DMS153 (cell line): ENCODE measurements at regions not wholly inside any gene's neighbourhood (a gene's known extent, or its start where the extent isn't known, plus 50 kb on each side); places are given as distances from the start of the nearest gene placed in this dataset.
A peak's percentile ranks its signal among the peaks of the same experiment; 100 is the strongest.
"Not testable (repeated sequence)": the region's sequence is repeated elsewhere in the genome, so short reads cannot be mapped to it uniquely, and the experiment has no call there.

Experiments
- DNase-seq: peaks from one replicate; lab custom pipeline; 2025; lab: John Stamatoyannopoulos, UW

DNA sequence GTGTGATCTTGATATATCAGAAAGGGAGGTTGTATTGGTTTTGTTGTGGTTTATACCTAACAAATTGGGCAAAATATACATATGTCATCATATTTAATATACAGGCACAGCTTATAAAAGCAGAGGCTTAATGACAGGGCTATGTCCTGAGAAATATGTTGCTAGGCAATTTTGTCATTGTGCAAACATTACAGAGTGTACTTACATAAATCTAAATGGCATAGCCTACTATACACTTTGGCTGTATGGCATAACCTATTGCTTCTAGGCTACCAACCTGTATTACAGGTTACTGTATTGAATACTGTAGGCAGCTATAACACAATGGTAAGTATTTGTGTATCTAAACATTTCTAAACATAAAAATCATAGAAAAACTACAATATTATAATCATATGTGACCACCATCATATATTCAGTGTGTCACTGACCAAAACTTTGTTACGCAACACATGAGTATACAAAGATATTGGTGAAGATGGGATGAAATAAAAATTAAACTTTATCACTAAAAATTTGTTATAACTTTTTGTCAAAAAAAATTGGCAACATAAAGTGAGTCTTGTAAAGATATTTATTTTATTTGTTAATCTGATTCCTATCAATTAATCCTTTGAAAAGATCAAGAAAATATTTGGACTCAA is 414.0 kb upstream of the HS3ST1 start:
- DNase-seq = peak; percentile 24

DNA sequence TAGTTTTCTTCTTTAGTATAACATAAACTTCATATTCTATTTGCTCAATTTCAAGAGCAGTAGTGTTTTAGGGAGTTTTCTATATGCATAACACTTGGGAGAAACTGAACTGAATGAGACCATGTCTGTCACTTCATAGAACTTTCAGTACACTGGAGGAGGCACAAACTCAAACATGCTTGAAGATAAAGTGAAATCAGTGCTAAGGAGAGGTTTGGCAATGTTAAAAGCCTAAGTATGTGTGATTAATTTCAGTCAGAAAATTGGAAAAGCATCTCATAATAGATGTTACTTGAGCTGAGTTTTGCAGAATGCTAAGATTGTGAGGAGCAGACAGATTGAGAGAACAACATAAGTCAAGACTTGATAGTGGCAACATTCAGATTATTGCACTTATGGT is 411.2 kb upstream of the HS3ST1 start:
- DNase-seq = no peak

DNA sequence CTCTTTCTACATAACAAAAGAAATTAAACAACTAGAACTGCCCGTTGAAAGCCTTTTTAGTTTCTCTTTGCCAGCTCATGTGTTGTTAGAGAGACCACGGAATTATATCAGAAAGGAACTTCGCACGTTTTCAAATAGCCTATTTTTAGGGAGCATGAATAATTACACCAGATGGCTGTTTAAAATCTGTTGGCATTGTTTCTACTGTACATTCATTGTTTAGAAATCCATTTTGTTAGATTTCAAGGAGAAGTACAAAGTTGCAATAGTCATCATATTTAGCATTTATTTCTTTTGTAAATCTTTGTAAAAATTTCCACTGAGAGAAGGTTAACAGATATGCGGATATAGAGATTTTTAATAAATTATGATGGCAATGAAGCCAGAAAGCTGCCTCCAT is 403.0 kb upstream of the HS3ST1 start:
- no peak for DNase-seq

DNA sequence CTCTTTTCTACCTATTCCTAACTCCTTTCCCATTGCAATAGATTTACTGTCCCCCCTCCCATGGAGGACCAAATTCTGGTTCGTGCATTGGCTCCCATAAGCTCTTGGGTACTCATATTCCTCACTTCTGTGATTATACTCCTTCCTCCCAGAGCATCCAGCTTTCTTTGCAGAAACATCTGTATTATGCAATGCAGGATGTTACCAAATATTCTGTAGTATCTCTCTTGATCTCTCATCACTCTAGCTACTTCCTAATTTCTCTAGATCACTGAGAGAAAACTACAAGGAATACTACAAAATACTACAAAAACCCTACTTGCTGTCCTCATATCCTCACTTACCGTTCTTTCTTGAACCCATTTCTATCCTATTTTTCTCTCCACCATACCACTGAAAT is 395.9 kb upstream of the HS3ST1 start:
- DNase-seq = no peak

DNA sequence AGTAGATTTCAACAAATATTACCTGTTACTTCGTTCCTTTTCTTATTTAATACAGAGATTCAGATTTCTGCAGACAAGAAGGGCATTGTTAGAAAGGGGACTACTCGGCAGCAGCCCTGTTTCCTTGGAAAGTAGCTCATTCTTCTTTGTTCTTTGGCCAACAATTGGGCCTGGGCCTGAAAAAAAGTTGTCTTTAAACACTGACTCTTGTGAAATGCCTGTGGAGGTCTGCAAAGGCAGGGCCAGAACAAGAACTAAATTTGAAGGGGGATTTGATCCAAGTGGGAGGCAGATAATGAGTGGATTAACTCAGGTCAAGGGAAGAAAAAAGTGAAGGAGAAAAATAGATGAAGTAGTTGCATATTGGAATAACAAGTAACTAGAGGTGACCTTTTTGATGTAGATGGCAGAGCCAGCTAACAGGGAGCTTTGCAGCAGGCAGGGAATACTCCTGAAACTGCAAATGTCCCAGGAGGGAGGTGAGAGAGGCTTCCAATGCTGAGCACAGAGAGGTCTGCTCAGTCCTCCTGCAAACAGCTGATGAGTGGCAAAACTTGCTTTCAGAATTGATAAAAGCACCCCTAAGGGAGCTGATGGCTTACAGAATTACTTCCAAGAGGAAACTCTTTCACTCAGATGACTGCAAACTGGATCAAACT is 393.2 kb upstream of the HS3ST1 start:
- no peak for DNase-seq

DNA sequence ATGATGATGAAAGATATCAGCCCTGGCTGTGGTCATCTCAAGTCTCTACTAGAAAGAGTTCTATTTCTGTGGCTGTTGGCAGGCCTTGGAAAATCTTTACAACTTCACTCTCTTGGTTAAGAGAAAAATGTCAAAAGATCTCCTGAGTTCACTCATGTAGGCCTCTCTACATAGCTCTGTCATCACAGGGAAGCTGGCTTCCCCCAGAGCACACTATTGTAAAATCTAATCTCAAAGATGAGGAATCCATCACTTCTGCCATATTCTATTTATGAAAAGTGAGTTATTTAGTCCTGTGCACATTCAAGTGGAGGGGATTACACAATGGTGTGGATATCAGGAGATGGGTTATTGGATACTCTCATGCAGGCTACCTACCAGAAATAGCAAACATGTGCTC is 388.4 kb upstream of the HS3ST1 start:
- DNase-seq = no peak

DNA sequence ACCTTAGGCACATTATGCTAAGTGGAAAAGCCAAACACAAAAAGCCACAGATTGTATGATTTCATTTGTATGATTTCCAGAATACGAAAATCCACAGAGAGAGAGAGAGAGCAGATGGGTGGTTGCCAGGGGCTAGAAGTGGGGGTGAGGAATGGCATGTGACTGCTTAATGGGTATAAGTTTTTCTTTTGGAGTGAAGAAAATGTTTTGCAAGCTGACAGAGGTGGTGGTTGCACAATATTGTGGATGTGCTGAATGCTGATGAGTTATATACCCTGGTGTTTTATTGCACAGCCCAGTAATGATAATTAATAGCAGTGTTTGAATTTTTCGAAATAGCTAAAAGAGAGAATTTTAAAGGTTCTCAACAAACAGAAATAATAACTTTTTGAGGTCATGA is 386.1 kb upstream of the HS3ST1 start:
- no peak for DNase-seq

DNA sequence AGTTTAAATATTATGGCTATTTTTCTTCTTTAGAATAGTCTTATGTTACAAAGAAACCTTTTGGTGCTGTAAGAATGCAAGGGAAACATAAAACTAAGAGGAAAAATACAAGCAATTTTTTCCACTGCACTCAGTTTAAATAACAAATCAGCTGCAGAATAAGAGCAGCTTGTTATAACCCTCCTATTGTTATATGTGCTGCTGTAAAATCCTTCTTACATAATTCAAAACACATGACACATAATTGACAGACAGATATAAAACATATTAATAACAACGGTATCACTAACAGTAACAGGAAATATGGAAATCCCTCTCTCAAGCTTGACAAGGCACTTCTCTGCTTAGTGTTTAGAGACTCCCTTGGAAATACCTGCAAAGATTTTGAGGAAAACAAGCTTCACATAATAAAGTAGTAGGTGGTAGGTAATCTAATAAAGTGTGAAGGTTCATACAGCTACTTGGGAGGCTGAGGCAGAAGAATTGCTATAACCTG is 385.3 kb upstream of the HS3ST1 start:
- no peak for DNase-seq

DNA sequence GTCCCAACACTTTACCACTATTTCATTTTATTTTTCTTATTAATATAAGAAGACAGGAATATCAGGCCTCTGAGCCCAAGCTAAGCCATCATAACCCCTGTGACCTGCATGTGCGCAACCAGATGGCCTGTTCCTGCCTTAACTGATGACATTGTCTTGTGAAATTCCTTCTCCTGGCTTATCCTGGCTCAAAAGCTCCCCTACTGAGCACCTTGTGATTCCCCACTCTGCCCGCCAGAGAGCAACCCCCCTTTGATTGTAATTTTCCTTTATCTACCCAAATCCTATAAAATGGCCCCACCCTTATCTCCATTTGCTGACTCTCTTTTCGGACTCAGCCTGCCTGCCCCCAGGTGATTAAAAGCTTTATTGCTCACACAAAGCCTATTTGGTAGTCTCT is 382.8 kb upstream of the HS3ST1 start:
- DNase-seq = not testable (repeated sequence)

DNA sequence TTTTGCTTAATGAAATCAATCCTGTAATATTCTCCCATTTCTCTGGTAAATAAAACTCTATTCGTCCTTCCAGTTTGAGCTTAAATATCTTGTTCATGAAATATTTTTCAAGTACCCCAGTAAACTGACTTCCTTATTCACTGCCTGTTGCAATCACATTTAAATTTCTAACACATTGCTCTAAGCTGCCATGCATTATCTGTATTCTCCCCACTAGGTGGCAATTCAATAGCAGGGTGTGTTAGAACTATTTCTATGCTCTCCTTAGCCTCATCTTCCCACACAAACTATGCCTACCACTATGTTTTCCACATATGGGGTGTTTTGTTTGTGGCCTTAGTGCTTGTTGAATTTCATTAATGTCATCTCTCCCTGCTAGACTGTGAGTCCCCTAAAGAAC is 377.1 kb upstream of the HS3ST1 start:
- peak; percentile 6 for DNase-seq

DNA sequence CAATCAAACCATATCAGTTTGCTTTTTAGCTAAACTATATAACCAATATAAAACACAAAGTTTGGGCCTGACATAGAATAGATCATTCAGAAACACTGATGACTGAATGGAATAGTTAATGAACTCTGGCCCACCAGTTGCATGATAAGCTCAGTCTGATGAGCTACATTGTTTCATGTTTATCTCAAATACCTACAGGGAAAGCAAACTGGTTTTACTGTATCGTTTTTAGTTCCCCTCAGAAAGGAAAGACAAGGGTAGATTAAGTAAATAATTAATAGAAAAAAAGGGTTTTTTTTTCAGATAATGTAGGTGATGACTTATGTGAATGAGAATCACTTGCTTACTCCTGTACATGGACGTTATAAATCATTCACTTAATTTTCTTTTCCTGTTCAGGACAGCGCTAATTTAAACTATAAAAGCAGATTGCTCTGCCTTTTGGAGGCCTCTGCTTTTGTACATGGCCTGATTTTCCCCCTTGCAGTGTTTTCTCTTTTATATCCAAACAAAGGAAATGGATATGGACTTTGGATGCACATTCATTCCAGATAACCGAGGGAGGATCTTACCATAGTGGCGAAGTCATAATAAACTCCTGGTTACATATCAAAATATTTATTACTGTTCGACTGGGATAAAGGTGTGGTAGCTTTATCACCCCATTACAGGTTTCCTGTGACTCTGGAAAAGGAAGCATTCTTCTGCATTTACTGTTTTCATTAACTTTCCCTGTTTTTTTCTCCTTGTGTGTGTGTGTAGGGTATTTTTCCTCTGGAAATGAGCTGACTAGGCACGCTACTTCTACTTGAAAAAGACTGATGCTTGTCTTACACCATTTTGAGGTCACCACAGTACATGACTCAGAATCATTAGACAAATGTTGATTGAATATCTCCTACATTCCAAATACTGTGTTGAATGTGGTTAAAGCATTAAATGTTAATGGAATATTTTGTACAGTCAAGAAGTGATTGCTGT is 373.1 kb upstream of the HS3ST1 start:
- no peak for DNase-seq

DNA sequence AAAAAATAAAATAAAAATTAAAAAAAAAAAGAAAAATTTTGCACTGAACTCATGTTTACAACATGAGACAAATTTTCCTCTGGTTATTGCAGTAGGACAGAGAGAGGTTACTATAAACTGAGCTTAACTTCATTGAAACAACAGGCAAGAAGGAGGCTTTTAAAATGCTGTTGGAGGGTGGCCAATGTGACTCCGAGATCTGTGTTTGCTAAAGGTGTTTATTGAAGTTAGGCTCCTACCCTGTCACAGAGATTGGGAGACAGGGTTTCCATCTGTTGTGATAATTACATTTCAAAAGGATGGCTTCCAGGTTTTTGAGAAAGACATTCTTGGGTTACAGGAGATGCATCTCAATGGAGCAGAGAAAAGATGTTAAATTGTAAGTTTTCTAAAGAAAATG is 370.5 kb upstream of the HS3ST1 start:
- DNase-seq = peak; percentile 54

DNA sequence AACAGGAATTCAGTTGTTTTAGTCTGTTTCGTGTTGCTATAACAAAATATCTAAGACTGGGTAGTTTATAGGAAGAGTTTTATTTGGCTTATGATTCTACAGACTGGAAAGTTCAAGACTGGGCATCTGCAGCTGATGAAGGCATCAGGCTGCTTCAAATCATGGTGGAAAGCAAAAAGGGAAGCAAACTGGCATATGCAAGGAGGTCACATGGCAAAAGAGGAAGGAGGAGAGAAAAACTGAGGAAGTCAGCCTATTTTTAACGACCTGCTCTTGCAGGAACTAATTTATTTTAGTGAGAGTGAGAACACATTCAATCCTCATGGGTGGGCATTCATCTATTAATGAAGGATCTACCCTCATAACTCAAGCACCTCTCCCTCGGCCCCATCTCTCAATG is 363.1 kb upstream of the HS3ST1 start:
- no peak for DNase-seq

DNA sequence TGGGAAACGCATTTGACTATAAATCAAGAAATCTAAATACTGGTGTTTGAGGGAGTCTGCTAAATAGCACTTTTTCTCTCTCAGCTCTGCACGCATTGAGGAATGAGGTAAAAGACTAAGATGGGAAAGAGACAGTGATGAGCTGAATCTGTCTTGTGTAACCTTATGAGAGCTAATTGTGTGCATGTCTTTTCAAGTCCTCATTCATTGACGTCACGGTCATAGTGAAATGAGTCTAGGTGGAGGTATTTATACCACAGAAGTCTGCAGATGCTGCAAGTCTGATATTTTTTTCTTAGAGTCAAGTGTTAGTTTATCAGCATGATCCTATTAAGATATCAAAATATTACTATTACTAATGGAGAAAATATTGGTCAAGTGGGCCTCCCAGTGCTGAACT is 361.5 kb upstream of the HS3ST1 start:
- DNase-seq = no peak

DNA sequence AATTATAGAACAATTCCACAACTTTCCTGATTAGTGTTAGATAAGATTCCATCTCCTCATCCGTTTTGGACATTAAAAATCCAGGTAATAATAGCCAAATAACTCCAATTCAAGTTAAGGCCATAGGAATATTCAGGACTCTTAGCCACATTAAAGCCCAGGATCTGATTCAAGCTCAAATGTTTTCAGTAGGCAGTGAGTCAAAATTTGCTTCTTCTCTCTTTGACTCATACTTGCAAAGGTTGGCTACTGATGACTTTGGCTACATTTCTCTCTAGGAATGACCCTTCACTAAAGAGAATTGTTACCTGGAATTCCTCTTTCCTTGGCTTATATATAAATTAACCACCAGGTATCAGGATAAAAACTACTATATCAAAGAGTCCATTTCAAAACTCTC is 354.9 kb upstream of the HS3ST1 start:
- no peak for DNase-seq

DNA sequence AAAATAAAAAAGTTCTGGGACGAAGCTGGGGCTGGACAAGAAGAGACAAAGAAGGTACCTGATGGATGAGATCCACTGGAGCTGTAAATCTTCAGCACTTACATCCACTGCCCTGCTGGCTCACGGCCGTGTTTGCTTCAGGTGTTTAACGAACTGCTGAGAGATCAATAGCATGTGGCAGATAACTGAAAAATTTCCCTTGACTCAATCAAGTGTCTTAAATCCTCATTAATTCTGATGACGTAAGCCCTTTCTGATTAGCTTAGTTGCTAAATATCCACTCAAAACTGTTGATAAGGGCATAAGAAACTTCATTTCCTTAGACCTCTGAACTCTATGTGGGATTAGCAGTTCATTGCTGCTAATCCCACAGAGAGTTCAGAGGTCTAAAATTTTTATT is 354.2 kb upstream of the HS3ST1 start:
- no peak for DNase-seq

DNA sequence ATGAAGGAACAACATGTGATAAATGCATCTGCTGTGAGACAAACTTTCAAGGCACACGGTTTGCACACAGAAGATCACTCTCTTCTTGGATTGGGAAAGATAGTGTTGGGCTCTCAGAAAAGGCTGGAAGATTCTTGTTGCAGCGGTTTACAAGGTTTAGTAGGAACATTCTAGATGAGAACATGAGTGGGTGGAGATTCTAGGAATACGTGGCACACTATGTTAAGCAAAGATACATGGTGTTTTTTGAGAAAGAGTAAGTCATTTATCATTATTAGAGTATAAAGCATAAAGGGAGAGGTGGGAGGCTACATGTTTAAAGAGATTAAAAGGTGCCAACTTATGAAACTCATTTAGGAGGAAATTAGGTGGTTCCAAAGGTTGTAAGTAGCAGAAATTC is 348.8 kb upstream of the HS3ST1 start:
- no peak for DNase-seq

DNA sequence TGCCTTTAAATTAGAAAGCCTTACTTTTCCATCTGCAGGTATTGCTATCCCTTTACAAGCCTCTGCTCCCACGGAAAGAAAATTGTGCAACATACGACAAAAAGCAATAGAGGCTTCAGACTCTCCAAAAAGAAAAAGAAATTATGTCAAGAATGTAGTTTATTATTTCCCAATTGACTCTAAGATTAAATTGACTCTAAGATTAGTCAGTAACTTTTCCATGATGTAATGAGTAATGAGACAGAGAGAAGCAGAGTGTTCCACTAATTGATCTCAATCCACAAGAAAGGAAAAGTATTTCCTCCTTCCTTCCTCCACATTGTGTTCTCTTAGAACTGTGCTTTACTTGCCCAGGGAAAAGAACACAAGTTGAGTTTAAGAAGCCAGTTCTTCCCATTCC is 345.7 kb upstream of the HS3ST1 start:
- no peak for DNase-seq

DNA sequence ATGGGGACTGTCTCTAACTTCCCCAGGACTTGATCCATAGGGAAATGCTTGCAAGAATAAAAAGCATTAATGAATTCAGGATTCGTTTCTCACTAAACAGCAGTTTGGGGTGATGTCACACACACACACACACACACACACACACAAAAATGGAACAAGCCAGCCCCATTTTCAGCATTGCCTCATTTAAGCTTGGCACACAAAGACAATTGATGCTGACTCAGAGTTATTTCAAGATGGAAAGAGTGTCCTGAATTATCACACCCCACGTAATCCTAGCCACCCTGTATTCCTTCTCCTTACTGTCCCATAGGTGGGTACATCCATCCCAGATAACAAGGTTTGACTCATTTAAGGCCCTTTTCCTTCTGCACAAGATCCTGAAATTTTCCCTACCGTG is 345.1 kb upstream of the HS3ST1 start:
- DNase-seq = no peak

DNA sequence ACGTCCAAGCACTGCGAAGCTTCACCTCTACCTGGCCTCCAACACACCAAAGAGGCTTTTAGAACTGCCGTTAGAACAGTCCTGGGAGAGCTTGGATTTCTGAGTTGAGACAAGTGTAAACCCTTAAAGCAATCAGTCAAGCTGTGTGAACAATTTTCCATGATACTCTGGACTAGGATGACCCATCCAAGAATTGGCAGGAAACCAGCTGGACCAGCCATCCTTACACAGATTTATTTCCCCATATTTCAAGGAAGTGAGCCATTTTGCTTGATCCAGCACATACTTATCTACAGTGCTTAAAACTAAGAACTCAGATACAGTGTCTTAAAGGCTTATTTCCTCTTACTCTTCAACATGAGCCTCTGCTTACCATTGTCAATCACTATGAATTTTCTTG is 340.7 kb upstream of the HS3ST1 start:
- no peak for DNase-seq

DNA sequence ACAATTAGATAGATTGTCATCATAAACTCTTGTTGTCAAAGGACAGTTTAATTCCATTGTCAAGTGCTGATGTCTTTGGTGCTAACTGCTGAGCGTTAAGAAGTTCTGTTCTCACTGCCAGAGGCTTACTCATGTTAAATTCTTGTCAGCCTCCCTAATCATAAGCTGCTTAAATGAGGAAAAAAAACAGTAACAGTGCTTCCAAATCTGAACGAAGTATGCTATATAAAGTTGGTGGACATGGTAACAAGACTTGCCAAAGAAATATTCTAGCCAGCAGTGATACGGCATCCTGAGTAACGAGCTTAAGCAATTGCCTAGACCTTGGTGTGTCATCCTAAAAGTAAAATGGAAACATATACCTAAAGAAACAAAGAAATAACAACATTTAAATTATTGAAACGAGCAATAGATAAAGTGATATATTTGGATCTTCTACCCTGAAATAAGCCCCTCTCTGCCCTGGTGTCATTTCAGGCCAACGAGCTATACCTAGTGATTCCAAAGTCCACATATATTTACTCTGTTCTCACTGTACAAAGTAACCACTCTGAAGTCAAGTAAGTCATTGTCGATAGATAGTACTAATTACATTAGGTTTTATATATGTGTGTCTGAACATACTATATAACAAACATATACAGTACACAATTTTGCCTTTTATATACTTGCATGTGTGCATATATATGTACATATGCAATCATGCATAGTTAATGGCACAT is 339.7 kb upstream of the HS3ST1 start:
- no peak for DNase-seq

DNA sequence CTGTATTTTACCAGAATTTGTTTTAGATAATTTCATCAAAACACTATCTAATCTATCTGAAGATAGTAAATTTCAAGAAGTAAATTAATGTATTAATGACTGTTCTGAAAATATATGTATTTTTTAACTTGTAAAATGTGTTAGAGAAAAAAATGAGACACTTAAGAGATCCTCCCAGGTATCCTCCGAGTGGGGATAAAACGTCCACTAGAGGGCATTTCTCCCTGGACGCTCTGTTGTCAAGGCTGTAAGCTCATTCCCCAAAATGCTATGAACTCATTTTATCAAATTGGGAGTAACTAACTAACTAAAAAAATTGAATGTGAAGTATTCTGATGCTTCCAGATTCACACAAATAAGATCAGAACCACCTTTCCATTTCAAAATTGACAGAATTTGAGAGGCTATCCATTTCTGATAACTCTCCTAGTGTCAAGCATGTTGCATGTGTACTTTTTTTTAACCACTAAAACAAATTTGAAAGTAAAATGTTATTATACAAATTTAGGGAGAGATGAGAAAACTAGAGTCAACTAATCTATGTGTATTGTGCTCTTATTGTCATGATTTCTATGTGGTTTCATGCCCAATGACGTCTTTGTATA is 337.3 kb upstream of the HS3ST1 start:
- no peak for DNase-seq
